PFSK-1 (cell line): ENCODE measurements at regions not wholly inside any gene's neighbourhood (a gene's known extent, or its start where the extent isn't known, plus 50 kb on each side); places are given as distances from the start of the nearest gene placed in this dataset.

Experiments
- POLR2AphosphoS5 ChIP-seq: IDR thresholded peaks from 2 replicates; pipeline ENCODE4 v1.6.1; 2012; ENCODE audit warnings: low read depth, mild to moderate bottlenecking, control low read depth, low read length, moderate library complexity
- REST ChIP-seq, 2 experiments: IDR thresholded peaks; 2 replicates each; pipeline versions ENCODE4 v1.6.1 to v1.8.0; 2011 to 2012; ENCODE audit warnings: low read depth in 2 of 2, low read length in 2 of 2, control low read depth in 1 of 2, inconsistent platforms in 1 of 2, mild to moderate bottlenecking in 1 of 2, moderate library complexity in 1 of 2; ENCODE audit not compliant: insufficient read depth in 1 of 2
- SIN3A ChIP-seq: IDR thresholded peaks from 2 replicates; pipeline ENCODE4 v1.6.1; 2012; ENCODE audit warnings: mild to moderate bottlenecking, low read length, moderate library complexity, borderline replicate concordance; ENCODE audit not compliant: insufficient read depth

DNA sequence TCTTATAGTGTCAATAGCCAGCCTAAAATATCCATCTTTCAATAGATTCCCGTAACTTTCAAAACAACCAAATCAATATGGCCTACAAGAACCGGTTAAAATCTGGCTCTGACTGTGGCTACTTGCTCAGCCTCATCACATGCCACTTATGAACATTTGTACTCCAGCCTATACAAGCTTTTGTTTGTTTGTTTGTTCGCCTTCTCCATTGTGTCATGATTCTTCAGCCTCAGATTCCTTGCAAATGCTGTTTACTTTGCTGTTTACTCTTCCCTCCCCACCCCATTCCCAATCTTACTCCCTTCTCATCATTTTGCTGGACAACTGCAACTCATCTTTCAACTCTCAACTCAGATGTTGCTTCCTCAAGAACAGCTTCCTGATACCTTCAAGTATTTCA, 161.2 kb downstream of the CAPZA3 start:
- no peak for TF ChIP-seq POLR2AphosphoS5
- TF ChIP-seq SIN3A, result no peak
- TF ChIP-seq REST (IDR thresholded peaks at IDR 0.05; ENCODE audit: insufficient read depth in 1 of 2, low read depth in 2 of 2, low read length in 2 of 2), result no peak
